CD14-positive monocyte (primary cell): ENCODE measurements at regions not wholly inside any gene's neighbourhood (a gene's known extent, or its start where the extent isn't known, plus 50 kb on each side); places are given as distances from the start of the nearest gene placed in this dataset.

Experiments
- DNase-seq, 3 donors: peaks; one replicate each; pipeline ENCODE4 v3.0.0-alpha.2; 2011 to 2022
- H2AFZ ChIP-seq: 2 replicates; pipeline ENCODE4 v1.6.0; 2012; ENCODE audit warnings: mild to moderate bottlenecking, low read depth, low read length, inconsistent platforms; ENCODE audit not compliant: insufficient read depth, poor library complexity, severe bottlenecking
- H3K27ac ChIP-seq, 2 donors: 1 replicate in 1 of 2; 2 replicates in 1 of 2; pipeline ENCODE4 v1.5.1; 2012 to 2013; ENCODE audit warnings: low read length in 2 of 2, control low read depth in 1 of 2, inconsistent platforms in 1 of 2, low read depth in 1 of 2, mild to moderate bottlenecking in 1 of 2
- H3K27me3 ChIP-seq, 2 donors: one replicate each; pipeline versions ENCODE4 v1.6.0 to v1.6.1; 2011 to 2013; ENCODE audit warnings: low read length in 2 of 2; ENCODE audit not compliant: control insufficient read depth in 2 of 2, insufficient read depth in 2 of 2
- H3K36me3 ChIP-seq, 2 donors: replicated peaks in 1 of 2; 1 replicate in 1 of 2; 2 replicates in 1 of 2; pipeline versions ENCODE4 v1.5.1 to v1.6.1; 2012 to 2013; ENCODE audit warnings: low read length in 2 of 2, control low read depth in 1 of 2, inconsistent platforms in 1 of 2, mild to moderate bottlenecking in 1 of 2; ENCODE audit not compliant: insufficient read depth in 2 of 2, control insufficient read depth in 1 of 2
- H3K4me1 ChIP-seq, 2 donors: 1 replicate in 1 of 2; 2 replicates in 1 of 2; pipeline versions ENCODE4 v1.5.1 to v1.6.1; 2012 to 2013; ENCODE audit warnings: low read length in 2 of 2, control low read depth in 1 of 2, inconsistent platforms in 1 of 2, mild to moderate bottlenecking in 1 of 2, moderate library complexity in 1 of 2; ENCODE audit not compliant: insufficient read depth in 2 of 2, control insufficient read depth in 1 of 2
- H3K4me2 ChIP-seq: replicated peaks from 2 replicates; pipeline ENCODE3; 2012; ENCODE audit warnings: low read length, moderate library complexity, mild to moderate bottlenecking; ENCODE audit not compliant: poor library complexity, severe bottlenecking; ENCODE audit errors: extremely low read depth
- H3K4me3 ChIP-seq, 3 experiments: fragments of 200-600 bp in 1 of 3; sonication (generic) in 1 of 3; replicated peaks in 1 of 3; 1 replicate in 2 of 3; 2 replicates in 1 of 3; pipeline ENCODE4 v1.5.1; 2011 to 2013; ENCODE audit warnings: low read length in 3 of 3, mild to moderate bottlenecking in 3 of 3, control low read depth in 2 of 3, low read depth in 2 of 3, inconsistent platforms in 1 of 3, moderate library complexity in 1 of 3
- H3K79me2 ChIP-seq: 2 replicates; pipeline ENCODE4 v1.6.0; 2012; ENCODE audit warnings: mild to moderate bottlenecking, control low read depth, inconsistent platforms, low read length, moderate library complexity; ENCODE audit not compliant: insufficient read depth
- H3K9ac ChIP-seq: 2 replicates; pipeline ENCODE4 v1.6.0; 2017; ENCODE audit warnings: low read length, mild to moderate bottlenecking; ENCODE audit not compliant: insufficient read depth, poor library complexity, severe bottlenecking
- H3K9me3 ChIP-seq, 2 donors: replicated peaks in 1 of 2; 1 replicate in 1 of 2; 2 replicates in 1 of 2; pipeline versions ENCODE4 v1.5.1 to v1.6.1; 2012 to 2013; ENCODE audit warnings: low read length in 2 of 2, control low read depth in 1 of 2; ENCODE audit not compliant: control insufficient read depth in 1 of 2, insufficient read depth in 1 of 2
- H4K20me1 ChIP-seq: 2 replicates; pipeline ENCODE4 v1.6.0; 2012; ENCODE audit warnings: mild to moderate bottlenecking, low read length, control low read depth, moderate library complexity; ENCODE audit not compliant: insufficient read depth
- H3K27ac Mint-ChIP-seq, 7 donors: one replicate each; pipeline ENCODE4 v1.8.0; 2020; ENCODE audit warnings: mild to moderate bottlenecking in 7 of 7, mixed read lengths in 7 of 7, moderate library complexity in 6 of 7, inconsistent platforms in 2 of 7
- H3K27me3 Mint-ChIP-seq, 3 donors: one replicate each; pipeline ENCODE4 v1.8.0; 2021 to 2022; ENCODE audit warnings: low read depth in 3 of 3, mild to moderate bottlenecking in 3 of 3, mixed read lengths in 3 of 3, moderate library complexity in 3 of 3, inconsistent platforms in 1 of 3
- H3K36me3 Mint-ChIP-seq, 2 donors: one replicate each; pipeline ENCODE4 v1.8.0; 2020; ENCODE audit warnings: mixed read lengths in 2 of 2, inconsistent platforms in 1 of 2, mild to moderate bottlenecking in 1 of 2
- H3K4me1 Mint-ChIP-seq: one replicate; pipeline ENCODE4 v1.8.0; 2020; ENCODE audit warnings: mild to moderate bottlenecking, mixed read lengths
- H3K4me3 Mint-ChIP-seq, 2 donors: one replicate each; pipeline ENCODE4 v1.8.0; 2020; ENCODE audit warnings: mild to moderate bottlenecking in 2 of 2, mixed read lengths in 2 of 2, moderate library complexity in 1 of 2
- H3K9me3 Mint-ChIP-seq, 7 donors: one replicate each; pipeline ENCODE4 v1.8.0; 2020 to 2022; ENCODE audit warnings: mixed read lengths in 7 of 7, mild to moderate bottlenecking in 6 of 7, moderate library complexity in 6 of 7, inconsistent platforms in 2 of 7
- CTCF ChIP-seq: fragments of 200-600 bp; IDR thresholded peaks from one replicate; pipeline ENCODE4 v1.8.0; 2022; ENCODE audit warnings: antibody characterized with exemption, mild to moderate bottlenecking
- WGBS: methylation state at CpG from one replicate; pipeline ENCODE4 v1.1.5; 2013; ENCODE audit warnings: missing lambda C conversion rate; ENCODE audit not compliant: insufficient coverage; 5-methylcytosine and 5-hydroxymethylcytosine counted together
- intact Hi-C, 2 donors: fragments of 100-400 bp; cut with micrococcal nuclease; formaldehyde crosslinking; loops; one replicate each; pipeline versions ENCODE4 v1.15.0 to v1.15.1; 2023

GRCh38 chr2:14511541-14511940, 121.0 kb upstream of the LRATD1 start:
- H3K4me3 ChIP-seq: no peak overlapping the region
- peaks cover 7 to 14% of the 10 kb centered on the region in 2 donors for H3K9me3 ChIP-seq
- no peaks in the 10 kb centered on the region for H3K36me3 Mint-ChIP-seq
- peaks cover 2 to 16% (median 10%) of the 10 kb centered on the region in 7 donors for H3K9me3 Mint-ChIP-seq
- no peaks in the 10 kb centered on the region for H3K27me3 ChIP-seq
- no peak overlapping the region for H3K4me3 Mint-ChIP-seq
- H3K4me2 ChIP-seq: no peak overlapping the region
- no peak overlapping the region for H3K27ac ChIP-seq
- no peaks in the 10 kb centered on the region for H3K79me2 ChIP-seq
- no peaks in the 10 kb centered on the region for H4K20me1 ChIP-seq
- DNase-seq: no peak
- WGBS: no CpG with 5 or more reads among the region's 4 CpGs
- no peak overlapping the region for H3K9ac ChIP-seq
- intact Hi-C loops: no loop called here
- H3K27ac Mint-ChIP-seq: no peak overlapping the region
- no peaks in the 10 kb centered on the region for H3K36me3 ChIP-seq
- H3K27me3 Mint-ChIP-seq: peaks cover 0 to 1% (median 0%) of the 10 kb centered on the region in 3 donors
- no peaks in the 10 kb centered on the region for H3K4me1 ChIP-seq
- no peak for TF ChIP-seq CTCF
- no peaks in the 10 kb centered on the region for H3K4me1 Mint-ChIP-seq
- H2AFZ ChIP-seq: no peak overlapping the region

DNA sequence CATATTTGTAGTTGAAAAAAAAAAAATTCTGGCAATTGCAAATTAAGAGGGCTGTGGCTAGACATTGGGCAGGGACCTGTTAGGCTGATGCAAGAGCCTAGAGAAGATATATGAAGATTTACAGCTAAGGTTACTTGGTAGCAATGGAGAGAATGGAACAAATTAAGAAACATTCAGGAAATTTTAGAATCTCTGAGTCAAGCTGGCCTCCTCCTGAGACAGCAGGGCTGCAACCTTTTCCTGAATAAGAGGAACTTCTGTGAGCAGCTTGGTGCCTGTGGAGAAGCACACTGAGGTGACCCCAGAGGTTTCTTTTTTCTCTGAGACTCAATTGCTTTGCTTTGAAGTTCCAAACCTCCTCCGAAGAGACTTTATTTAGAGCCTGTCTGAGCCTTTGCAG, 118.6 kb upstream of the LRATD1 start:
- H3K79me2 ChIP-seq: no peaks in the 10 kb centered on the region
- no peaks in the 10 kb centered on the region for H3K36me3 Mint-ChIP-seq
- no peak overlapping the region for H3K27ac Mint-ChIP-seq
- no peak overlapping the region for H3K27ac ChIP-seq
- no peaks in the 10 kb centered on the region for H3K36me3 ChIP-seq
- no peaks in the 10 kb centered on the region for H3K27me3 ChIP-seq
- no peak overlapping the region for H3K9ac ChIP-seq
- H3K4me1 ChIP-seq: no peaks in the 10 kb centered on the region
- peaks cover 0 to 1% (median 0%) of the 10 kb centered on the region in 3 donors for H3K27me3 Mint-ChIP-seq
- no peak for DNase-seq
- TF ChIP-seq CTCF: no peak
- no peaks in the 10 kb centered on the region for H3K4me1 Mint-ChIP-seq
- H3K4me2 ChIP-seq: no peak overlapping the region
- H2AFZ ChIP-seq: no peak overlapping the region
- H4K20me1 ChIP-seq: no peaks in the 10 kb centered on the region
- H3K9me3 ChIP-seq: peaks cover 4 to 6% of the 10 kb centered on the region in 2 donors
- H3K4me3 ChIP-seq: no peak overlapping the region
- intact Hi-C loops: no loop called here
- WGBS: no CpG with 5 or more reads among the region's 1 CpG
- H3K4me3 Mint-ChIP-seq: no peak overlapping the region
- peaks cover 0 to 9% (median 5%) of the 10 kb centered on the region in 7 donors for H3K9me3 Mint-ChIP-seq
